Pancreas (tissue), 10 donors: ENCODE measurements at regions not wholly inside any gene's neighbourhood (a gene's known extent, or its start where the extent isn't known, plus 50 kb on each side); places are given as distances from the start of the nearest gene placed in this dataset.

ENCODE experiments used
- ATAC-seq, 4 donors: fragments of 200-7000 bp; cut with Tn5 transposase; one replicate each; pipeline versions ENCODE4 v1.8.0 to v1.9.1; 2020; ENCODE audit warnings: mild to moderate bottlenecking in 4 of 4, moderate library complexity in 4 of 4
- DNase-seq, 6 donors: peaks; one replicate each; pipeline ENCODE4 v3.0.0-alpha.2; 2020
- FAIRE-seq: peaks from 2 replicates; lab custom pipeline; 2012; peaks lifted over from hg19 to GRCh38; lab: Jason Lieb, UNC
- H3K27ac ChIP-seq, 4 donors: fragments of 200-600 bp; sonication (generic); 1 replicate in 3 of 4; 2 replicates in 1 of 4; pipeline versions ENCODE4 v1.5.0 to v1.8.0; 2020
- H3K27me3 ChIP-seq, 4 donors: fragments of 200-600 bp; one replicate each; pipeline ENCODE4 v1.8.0; 2021
- H3K36me3 ChIP-seq, 3 donors: fragments of 200-600 bp; sonication (generic) in 1 of 3; one replicate each; pipeline versions ENCODE4 v1.5.0 to v1.8.0; 2020 to 2021
- H3K4me1 ChIP-seq, 3 donors: fragments of 200-600 bp; one replicate each; pipeline ENCODE4 v1.8.0; 2021
- H3K4me3 ChIP-seq, 4 donors: fragments of 200-600 bp; sonication (generic) in 2 of 4; one replicate each; pipeline versions ENCODE4 v1.5.0 to v1.8.0; 2020 to 2021
- H3K9me3 ChIP-seq, 4 donors: fragments of 200-600 bp; one replicate each; pipeline ENCODE4 v1.8.0; 2021
- WGBS, 2 donors: extraction: QIAGEN DNeasy Blood & Tissue Kit; methylation state at CpG; one replicate each; pipeline ENCODE4 v1.1.7; 2013; 5-methylcytosine and 5-hydroxymethylcytosine counted together
- intact Hi-C, 3 donors: fragments of 100-400 bp; cut with DNase I; formaldehyde crosslinking; loops; one replicate each; pipeline versions ENCODE4 v1.11.1 to v1.14.2; 2022
- TF ChIP-seq, protein P1 (sequence below), 4 donors: fragments of 200-600 bp; sonication (generic) in 3 of 4; IDR thresholded peaks; one replicate each; pipeline versions ENCODE4 v1.5.0 to v1.8.0; 2021; ENCODE audit warnings: antibody characterized with exemption in 4 of 4
- donor health status: healthy with polysubstance abuse.
- donor health status: DM: no; HTN: no; CAD: no; lungs with moderate emphysema.
- donor health status: DM: no; HTN: no; CAD: no.
- donor health status: control.
- donor health status: control.
- donor health status: Bipolar disorder and iron deficiency.
- donor health status: DM: yes; HTN: yes; CAD: no.
- donor health status: DM: no; HTN: no; CAD: no.
- donor health status: DM: no; HTN: no; CAD: no.
- donor health status: DM: yes; HTN: yes; CAD: no.

DNA sequence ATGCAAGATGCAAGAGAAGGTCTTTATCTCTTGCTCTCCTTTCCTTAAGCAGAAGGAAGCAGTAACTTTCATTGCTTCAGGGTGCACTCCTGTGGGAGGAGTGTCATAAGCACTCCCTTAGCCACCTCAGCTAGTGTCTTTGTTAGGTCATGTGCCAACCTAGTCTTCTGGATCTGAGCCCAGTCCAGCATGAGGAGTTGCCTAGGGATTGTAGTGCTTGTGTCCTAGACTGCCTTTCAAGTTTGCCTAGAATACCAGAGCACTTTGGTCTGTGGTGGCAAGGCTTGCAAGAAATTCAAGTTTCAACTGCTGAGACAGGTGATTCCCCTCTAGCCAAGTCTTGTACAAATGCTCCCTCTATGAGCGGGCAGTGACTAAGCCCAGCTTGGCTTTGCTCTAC is 633.6 kb downstream of the ZNF385D start:
- TF ChIP-seq, protein P1, sequence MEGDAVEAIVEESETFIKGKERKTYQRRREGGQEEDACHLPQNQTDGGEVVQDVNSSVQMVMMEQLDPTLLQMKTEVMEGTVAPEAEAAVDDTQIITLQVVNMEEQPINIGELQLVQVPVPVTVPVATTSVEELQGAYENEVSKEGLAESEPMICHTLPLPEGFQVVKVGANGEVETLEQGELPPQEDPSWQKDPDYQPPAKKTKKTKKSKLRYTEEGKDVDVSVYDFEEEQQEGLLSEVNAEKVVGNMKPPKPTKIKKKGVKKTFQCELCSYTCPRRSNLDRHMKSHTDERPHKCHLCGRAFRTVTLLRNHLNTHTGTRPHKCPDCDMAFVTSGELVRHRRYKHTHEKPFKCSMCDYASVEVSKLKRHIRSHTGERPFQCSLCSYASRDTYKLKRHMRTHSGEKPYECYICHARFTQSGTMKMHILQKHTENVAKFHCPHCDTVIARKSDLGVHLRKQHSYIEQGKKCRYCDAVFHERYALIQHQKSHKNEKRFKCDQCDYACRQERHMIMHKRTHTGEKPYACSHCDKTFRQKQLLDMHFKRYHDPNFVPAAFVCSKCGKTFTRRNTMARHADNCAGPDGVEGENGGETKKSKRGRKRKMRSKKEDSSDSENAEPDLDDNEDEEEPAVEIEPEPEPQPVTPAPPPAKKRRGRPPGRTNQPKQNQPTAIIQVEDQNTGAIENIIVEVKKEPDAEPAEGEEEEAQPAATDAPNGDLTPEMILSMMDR (IDR thresholded peaks at IDR 0.05): no peak
- Histone ChIP-seq H3K4me1 (no peaks in the 10 kb centered on the region), H3K36me3 (no peaks in the 10 kb centered on the region), H3K27ac (no peak overlapping the region), H3K27me3 (no peaks in the 10 kb centered on the region), H3K4me3 (no peak overlapping the region), H3K9me3 (no peaks in the 10 kb centered on the region)
- FAIRE-seq: no peak
- ATAC-seq: no peak
- DNase-seq: no peak
- WGBS, 2 donors: 50 to 78% methylated on average over 1 of the region's 1 CpG
- intact Hi-C loops: no loop called here

DNA sequence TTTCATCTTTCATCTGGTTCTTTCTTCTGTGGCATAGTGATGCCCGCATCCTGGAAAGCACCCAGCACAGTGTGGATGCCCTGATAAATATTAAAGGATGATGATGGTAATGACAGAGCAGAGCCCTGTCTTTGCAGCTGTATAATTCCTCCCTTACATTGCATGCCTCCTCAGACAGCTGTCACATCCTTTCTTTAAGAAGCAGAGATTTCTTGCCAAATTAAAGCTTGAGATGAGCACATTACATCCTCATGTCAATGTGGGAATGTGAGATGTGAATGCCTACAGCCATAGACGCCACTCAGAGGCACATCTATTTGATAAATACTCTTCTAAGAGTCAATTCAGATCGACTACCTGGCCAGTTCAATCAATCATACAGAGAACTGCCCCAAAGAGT is 642.0 kb downstream of the ZNF385D start:
- H3K4me1 ChIP-seq: no peaks in the 10 kb centered on the region
- H3K4me3 ChIP-seq: no peak overlapping the region
- no peaks in the 10 kb centered on the region for H3K36me3 ChIP-seq
- intact Hi-C loops: no loop called here
- FAIRE-seq (no peak), ATAC-seq (no peak), DNase-seq (no peak)
- H3K27ac ChIP-seq: no peak overlapping the region
- TF ChIP-seq, protein P1 (IDR thresholded peaks at IDR 0.05): no peak
- H3K9me3 ChIP-seq: no peaks in the 10 kb centered on the region
- 30 to 33% methylated on average over 3 of the region's 3 CpGs for WGBS, 2 donors
- H3K27me3 ChIP-seq: no peaks in the 10 kb centered on the region

DNA sequence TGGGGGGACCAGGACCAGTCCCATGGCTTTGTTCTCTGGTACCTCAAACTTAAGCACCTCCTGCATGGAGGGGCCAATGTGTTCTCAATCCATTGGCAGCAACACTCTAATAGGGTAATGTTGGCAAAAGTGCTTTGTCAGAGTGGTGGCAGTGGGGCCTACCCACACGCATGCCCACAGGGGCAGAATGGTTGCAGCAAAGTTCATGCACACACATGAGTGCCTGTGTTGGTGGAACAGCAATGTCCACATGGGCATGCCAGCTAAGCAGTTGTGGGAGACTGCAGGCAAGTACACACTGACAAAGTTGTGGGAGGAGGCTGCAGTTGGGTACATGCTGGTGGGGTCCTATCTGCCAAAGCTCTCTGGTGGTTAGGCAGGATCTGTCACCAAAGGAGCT is 645.2 kb downstream of the ZNF385D start:
- H3K9me3 ChIP-seq: no peaks in the 10 kb centered on the region
- WGBS, 2 donors: 85 to 94% methylated on average over 1 of the region's 1 CpG
- DNase-seq (peak in 1 of 6 donors; percentile 11), FAIRE-seq (no peak), ATAC-seq (no peak)
- intact Hi-C loops: no loop called here
- H3K4me1 ChIP-seq: no peaks in the 10 kb centered on the region
- H3K27me3 ChIP-seq: no peaks in the 10 kb centered on the region
- no peaks in the 10 kb centered on the region for H3K36me3 ChIP-seq
- no peak overlapping the region for H3K27ac ChIP-seq
- TF ChIP-seq, protein P1 (IDR thresholded peaks at IDR 0.05): no peak
- no peak overlapping the region for H3K4me3 ChIP-seq

DNA sequence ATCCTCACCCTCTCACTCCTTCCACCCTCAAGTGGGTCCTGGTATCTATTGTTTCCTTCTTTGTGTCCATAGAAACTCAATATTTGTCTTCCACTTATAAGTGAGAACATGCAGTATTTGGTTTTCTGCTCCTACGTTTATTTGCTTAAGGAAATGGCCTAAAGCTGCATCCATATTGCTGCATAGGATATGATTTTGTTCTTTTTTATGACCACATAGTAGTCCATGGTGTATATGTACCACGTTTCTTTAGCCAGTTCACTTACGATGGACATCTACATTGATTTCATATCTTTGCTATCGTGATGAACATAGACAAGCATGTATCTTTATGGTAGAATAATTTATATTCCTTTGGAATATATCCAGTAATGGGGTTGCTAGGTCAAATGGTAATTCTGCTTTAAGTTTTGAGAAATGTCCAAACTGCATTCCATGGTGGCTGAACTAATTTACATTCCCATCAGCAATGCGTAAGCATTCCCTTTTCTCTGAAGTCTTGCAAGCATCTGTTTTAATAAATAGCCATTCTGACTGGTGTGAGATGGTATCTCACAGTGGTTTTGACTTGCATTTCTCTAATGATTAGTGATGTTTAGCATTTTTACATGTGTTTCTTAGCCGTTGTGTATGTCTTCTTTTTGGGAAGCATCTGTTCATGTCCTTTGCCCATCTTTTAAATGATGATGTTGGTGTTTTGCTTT is 650.2 kb downstream of the ZNF385D start:
- no peak for DNase-seq
- Histone ChIP-seq H3K4me3 (no peak overlapping the region), H3K27ac (no peak overlapping the region), H3K36me3 (no peaks in the 10 kb centered on the region), H3K9me3 (no peaks in the 10 kb centered on the region), H3K4me1 (no peaks in the 10 kb centered on the region), H3K27me3 (no peaks in the 10 kb centered on the region)
- WGBS, 2 donors: 53 to 71% methylated on average over 6 of the region's 6 CpGs
- no peak for ATAC-seq
- TF ChIP-seq, protein P1 (IDR thresholded peaks at IDR 0.05): no peak
- intact Hi-C loops: no loop called here
- no peak for FAIRE-seq

DNA sequence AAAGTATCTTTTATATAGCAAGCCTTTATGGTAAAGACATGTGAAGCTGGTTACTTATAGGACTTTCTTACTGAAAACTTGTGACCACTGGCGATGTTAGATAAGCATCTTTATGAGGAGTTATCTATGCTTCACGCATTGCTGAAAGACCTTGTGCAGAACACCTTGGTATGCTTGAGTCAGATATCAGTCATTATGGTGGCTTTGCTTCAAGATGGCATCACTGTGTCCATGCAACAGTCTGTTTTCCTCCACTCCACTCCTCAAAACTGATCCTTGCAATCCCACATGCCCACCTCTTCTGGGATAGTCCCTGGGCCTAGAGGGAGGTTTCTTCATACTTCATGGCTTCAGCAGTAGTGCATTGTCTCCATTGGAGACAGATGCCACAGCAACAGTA is 656.3 kb downstream of the ZNF385D start:
- intact Hi-C loops: no loop called here
- FAIRE-seq (no peak), ATAC-seq (no peak), DNase-seq (no peak)
- Histone ChIP-seq H3K4me3 (no peak overlapping the region), H3K27me3 (no peaks in the 10 kb centered on the region), H3K4me1 (no peaks in the 10 kb centered on the region), H3K36me3 (no peaks in the 10 kb centered on the region), H3K9me3 (no peaks in the 10 kb centered on the region), H3K27ac (no peak overlapping the region)
- WGBS, 2 donors: 69 to 90% methylated on average over 2 of the region's 2 CpGs
- TF ChIP-seq, protein P1 (IDR thresholded peaks at IDR 0.05): no peak
